Lower leg skin (tissue), 4 donors: ENCODE measurements at regions not wholly inside any gene's neighbourhood (a gene's known extent, or its start where the extent isn't known, plus 50 kb on each side); places are given as distances from the start of the nearest gene placed in this dataset.

Experiments used
- DNase-seq, 2 donors: peaks; one replicate each; pipeline ENCODE4 v3.0.0-alpha.2; 2019; ENCODE audit warnings: low spot score in 2 of 2
- H3K4me3 ChIP-seq: fragments of 200-600 bp; sonication (generic); 2 replicates; pipeline ENCODE4 v1.5.1; 2017; ENCODE audit warnings: mild to moderate bottlenecking, low read depth; ENCODE audit not compliant: poor library complexity, severe bottlenecking
- POLR2A ChIP-seq, 2 donors: fragments of 450-650 bp; IDR thresholded peaks; one replicate each; pipeline ENCODE4 v1.6.1; 2016 to 2017; ENCODE audit warnings: antibody characterized with exemption in 2 of 2, mild to moderate bottlenecking in 1 of 2, moderate library complexity in 1 of 2
- WGBS, 2 donors: methylation state at CpG; one replicate each; pipeline ENCODE4 v1.1.5; 2018; 5-methylcytosine and 5-hydroxymethylcytosine counted together
- intact Hi-C: fragments of 100-400 bp; cut with DNase I; formaldehyde crosslinking; loops from one replicate; pipeline ENCODE4 v1.15.0; 2023; ENCODE audit warnings: low total_unique reads
- TF ChIP-seq, protein P1 (sequence below), 3 donors: fragments of 450-650 bp; IDR thresholded peaks; one replicate each; pipeline ENCODE4 v1.5.1; 2016; ENCODE audit warnings: antibody characterized with exemption in 3 of 3, mild to moderate bottlenecking in 3 of 3, moderate library complexity in 2 of 3

DNA sequence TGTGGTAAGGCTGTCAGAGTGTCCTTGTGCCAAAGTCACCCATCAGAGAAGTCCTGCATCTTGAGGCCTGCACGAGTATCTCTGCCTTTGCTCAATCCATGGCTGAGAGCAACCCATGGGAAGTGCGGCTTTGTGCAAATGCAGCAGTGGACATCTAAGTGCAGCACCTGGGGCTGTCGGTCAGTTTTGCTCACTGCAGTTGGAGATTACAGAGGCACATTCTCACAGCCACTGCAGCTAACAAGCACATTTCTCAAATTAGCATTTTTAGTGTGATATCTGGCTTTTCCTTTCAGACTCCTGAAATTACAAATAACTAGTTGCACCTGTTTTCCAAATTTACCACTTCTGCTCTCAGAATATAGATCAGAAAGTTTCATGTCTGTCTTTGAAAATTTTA is 81.5 kb upstream of the DAZL start:
- no peak for TF ChIP-seq POLR2A (IDR thresholded peaks at IDR 0.05)
- TF ChIP-seq, protein P1, sequence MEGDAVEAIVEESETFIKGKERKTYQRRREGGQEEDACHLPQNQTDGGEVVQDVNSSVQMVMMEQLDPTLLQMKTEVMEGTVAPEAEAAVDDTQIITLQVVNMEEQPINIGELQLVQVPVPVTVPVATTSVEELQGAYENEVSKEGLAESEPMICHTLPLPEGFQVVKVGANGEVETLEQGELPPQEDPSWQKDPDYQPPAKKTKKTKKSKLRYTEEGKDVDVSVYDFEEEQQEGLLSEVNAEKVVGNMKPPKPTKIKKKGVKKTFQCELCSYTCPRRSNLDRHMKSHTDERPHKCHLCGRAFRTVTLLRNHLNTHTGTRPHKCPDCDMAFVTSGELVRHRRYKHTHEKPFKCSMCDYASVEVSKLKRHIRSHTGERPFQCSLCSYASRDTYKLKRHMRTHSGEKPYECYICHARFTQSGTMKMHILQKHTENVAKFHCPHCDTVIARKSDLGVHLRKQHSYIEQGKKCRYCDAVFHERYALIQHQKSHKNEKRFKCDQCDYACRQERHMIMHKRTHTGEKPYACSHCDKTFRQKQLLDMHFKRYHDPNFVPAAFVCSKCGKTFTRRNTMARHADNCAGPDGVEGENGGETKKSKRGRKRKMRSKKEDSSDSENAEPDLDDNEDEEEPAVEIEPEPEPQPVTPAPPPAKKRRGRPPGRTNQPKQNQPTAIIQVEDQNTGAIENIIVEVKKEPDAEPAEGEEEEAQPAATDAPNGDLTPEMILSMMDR (IDR thresholded peaks at IDR 0.05) = no peak
- intact Hi-C loops = no loop called here
- no peak for DNase-seq
- H3K4me3 ChIP-seq = no peak overlapping the region
- WGBS, 2 donors = 81 to 89% methylated on average over 3 of the region's 3 CpGs

DNA sequence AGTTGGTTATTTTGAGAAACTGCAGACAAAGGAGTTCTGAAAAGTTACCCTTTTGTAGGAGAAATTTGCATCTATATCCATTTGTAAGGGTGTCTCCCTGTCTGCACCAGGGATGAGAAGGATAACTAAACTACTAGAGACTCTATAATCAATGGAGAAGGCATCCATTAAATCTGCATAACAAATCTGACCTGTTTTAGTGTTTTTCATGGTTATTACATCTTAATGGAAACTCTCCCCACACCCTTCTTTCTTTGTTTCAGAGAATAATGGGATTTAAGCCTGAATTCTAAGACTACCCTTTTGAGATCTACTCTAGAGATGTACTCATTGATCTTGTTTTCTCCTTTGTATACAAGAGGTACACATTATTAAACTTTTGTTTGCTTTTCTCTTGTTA is 82.0 kb upstream of the DAZL start:
- intact Hi-C loops = no loop called here
- no peak overlapping the region for H3K4me3 ChIP-seq
- TF ChIP-seq, protein P1 (IDR thresholded peaks at IDR 0.05) = no peak
- no peak for TF ChIP-seq POLR2A (IDR thresholded peaks at IDR 0.05)
- DNase-seq = no peak

- intact Hi-C loops = no loop called here
- no peak overlapping the region for H3K4me3 ChIP-seq
- DNase-seq = no peak
- TF ChIP-seq, protein P1 (IDR thresholded peaks at IDR 0.05) = no peak
- 83 to 87% methylated on average over 8 of the region's 8 CpGs for WGBS, 2 donors
Observed at GRCh38 chr3:16692486-16693344, 87.5 kb upstream of the DAZL start.

- no peak overlapping the region for H3K4me3 ChIP-seq
- intact Hi-C loops = no loop called here
- DNase-seq = no peak
- TF ChIP-seq, protein P1 (IDR thresholded peaks at IDR 0.05) = no peak
- TF ChIP-seq POLR2A (IDR thresholded peaks at IDR 0.05) = no peak
- WGBS, 2 donors = 80 to 89% methylated on average over 2 of the region's 2 CpGs
Observed at GRCh38 chr3:16693820-16694219, 88.6 kb upstream of the DAZL start.

- no peak overlapping the region for H3K4me3 ChIP-seq
- intact Hi-C loops = no loop called here
- WGBS, 2 donors = 87 to 92% methylated on average over 4 of the region's 4 CpGs
- TF ChIP-seq, protein P1 (IDR thresholded peaks at IDR 0.05) = no peak
- no peak for TF ChIP-seq POLR2A (IDR thresholded peaks at IDR 0.05)
- DNase-seq = no peak
Observed at GRCh38 chr3:16695710-16696109, 90.5 kb upstream of the DAZL start.
